BE2C (cell line): ENCODE measurements at regions not wholly inside any gene's neighbourhood (a gene's known extent, or its start where the extent isn't known, plus 50 kb on each side); places are given as distances from the start of the nearest gene placed in this dataset.

Source experiments
- DNase-seq: peaks from one replicate; pipeline ENCODE4 v3.0.0-alpha.2; 2020
- H3K27me3 ChIP-seq: fragments of 250-450 bp; sonication (Bioruptor Pico); 2 replicates; pipeline ENCODE4 v1.5.1; 2020; ENCODE audit warnings: mild to moderate bottlenecking
- H3K36me3 ChIP-seq: fragments of 250-450 bp; sonication (Bioruptor Pico); 2 replicates; pipeline ENCODE4 v1.5.1; 2020; ENCODE audit warnings: mild to moderate bottlenecking
- H3K4me1 ChIP-seq: fragments of 250-450 bp; sonication (Bioruptor Pico); 2 replicates; pipeline ENCODE4 v1.5.1; 2020
- H3K4me3 ChIP-seq: 2 replicates; pipeline ENCODE4 v1.5.1; 2011; ENCODE audit warnings: low read depth, low read length
- H3K9me3 ChIP-seq: fragments of 250-450 bp; sonication (Bioruptor Pico); 2 replicates; pipeline ENCODE4 v1.5.1; 2020
- TF ChIP-seq, protein P1 (sequence below): IDR thresholded peaks from 2 replicates; pipeline ENCODE4 v1.5.1; 2012; ENCODE audit warnings: mild to moderate bottlenecking, low read depth, low read length

- TF ChIP-seq, protein P1, sequence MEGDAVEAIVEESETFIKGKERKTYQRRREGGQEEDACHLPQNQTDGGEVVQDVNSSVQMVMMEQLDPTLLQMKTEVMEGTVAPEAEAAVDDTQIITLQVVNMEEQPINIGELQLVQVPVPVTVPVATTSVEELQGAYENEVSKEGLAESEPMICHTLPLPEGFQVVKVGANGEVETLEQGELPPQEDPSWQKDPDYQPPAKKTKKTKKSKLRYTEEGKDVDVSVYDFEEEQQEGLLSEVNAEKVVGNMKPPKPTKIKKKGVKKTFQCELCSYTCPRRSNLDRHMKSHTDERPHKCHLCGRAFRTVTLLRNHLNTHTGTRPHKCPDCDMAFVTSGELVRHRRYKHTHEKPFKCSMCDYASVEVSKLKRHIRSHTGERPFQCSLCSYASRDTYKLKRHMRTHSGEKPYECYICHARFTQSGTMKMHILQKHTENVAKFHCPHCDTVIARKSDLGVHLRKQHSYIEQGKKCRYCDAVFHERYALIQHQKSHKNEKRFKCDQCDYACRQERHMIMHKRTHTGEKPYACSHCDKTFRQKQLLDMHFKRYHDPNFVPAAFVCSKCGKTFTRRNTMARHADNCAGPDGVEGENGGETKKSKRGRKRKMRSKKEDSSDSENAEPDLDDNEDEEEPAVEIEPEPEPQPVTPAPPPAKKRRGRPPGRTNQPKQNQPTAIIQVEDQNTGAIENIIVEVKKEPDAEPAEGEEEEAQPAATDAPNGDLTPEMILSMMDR = no peak
- Histone ChIP-seq H3K36me3 (no peaks in the 10 kb centered on the region; the same call in 1 of the 2 replicates), H3K27me3 (peaks cover 3% of the 10 kb centered on the region), H3K9me3 (no peaks in the 10 kb centered on the region), H3K4me1 (no peaks in the 10 kb centered on the region), H3K4me3 (no peak overlapping the region)
- DNase-seq = no peak
Observed at GRCh38 chr7:86972072-86972471, 87.4 kb downstream of the ELAPOR2 start.

GRCh38 chr7:86970986-86971385 lies 88.5 kb downstream of the ELAPOR2 start:
- Histone ChIP-seq H3K4me3 (no peak overlapping the region), H3K4me1 (no peaks in the 10 kb centered on the region), H3K27me3 (no peaks in the 10 kb centered on the region; the same call in 1 of the 2 replicates), H3K9me3 (no peaks in the 10 kb centered on the region), H3K36me3 (no peaks in the 10 kb centered on the region; the same call in 1 of the 2 replicates)
- TF ChIP-seq, protein P1 = no peak
- DNase-seq = no peak

DNA sequence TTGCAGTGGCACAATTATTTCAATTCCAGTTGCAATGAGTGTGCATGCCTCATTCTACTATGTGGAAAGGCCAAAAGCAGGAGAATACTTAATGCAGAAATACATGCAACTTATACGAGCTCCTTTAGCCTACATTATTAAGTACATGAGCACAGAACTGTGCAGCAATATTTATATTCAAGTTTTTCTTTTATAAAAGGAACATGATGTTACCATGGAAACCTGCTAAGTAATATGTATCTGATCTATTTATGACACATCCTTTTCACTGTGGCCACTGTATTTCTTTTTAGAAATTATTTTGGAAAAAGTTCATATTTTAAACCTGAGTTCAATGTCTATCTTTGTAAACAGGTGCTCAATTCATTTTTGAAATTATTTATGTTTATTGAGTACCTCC lies 88.9 kb downstream of the ELAPOR2 start:
- Histone ChIP-seq H3K4me1 (no peaks in the 10 kb centered on the region), H3K36me3 (no peaks in the 10 kb centered on the region; the same call in 1 of the 2 replicates), H3K9me3 (no peaks in the 10 kb centered on the region), H3K27me3 (no peaks in the 10 kb centered on the region; the same call in 1 of the 2 replicates), H3K4me3 (no peak overlapping the region)
- no peak for DNase-seq
- TF ChIP-seq, protein P1 = no peak

- Histone ChIP-seq H3K36me3 (no peaks in the 10 kb centered on the region; the same call in 1 of the 2 replicates), H3K4me1 (no peaks in the 10 kb centered on the region), H3K27me3 (no peaks in the 10 kb centered on the region; the same call in 1 of the 2 replicates), H3K4me3 (no peak overlapping the region), H3K9me3 (no peaks in the 10 kb centered on the region)
- TF ChIP-seq, protein P1 = no peak
- no peak for DNase-seq
Observed at GRCh38 chr7:86969865-86970264, 89.6 kb downstream of the ELAPOR2 start.

GRCh38 chr7:86968618-86969017 lies 90.8 kb downstream of the ELAPOR2 start:
- Histone ChIP-seq H3K9me3 (no peaks in the 10 kb centered on the region), H3K36me3 (no peaks in the 10 kb centered on the region; the same call in 1 of the 2 replicates), H3K27me3 (no peaks in the 10 kb centered on the region; the same call in 1 of the 2 replicates), H3K4me3 (no peak overlapping the region), H3K4me1 (no peaks in the 10 kb centered on the region)
- TF ChIP-seq, protein P1 = no peak
- no peak for DNase-seq

DNA sequence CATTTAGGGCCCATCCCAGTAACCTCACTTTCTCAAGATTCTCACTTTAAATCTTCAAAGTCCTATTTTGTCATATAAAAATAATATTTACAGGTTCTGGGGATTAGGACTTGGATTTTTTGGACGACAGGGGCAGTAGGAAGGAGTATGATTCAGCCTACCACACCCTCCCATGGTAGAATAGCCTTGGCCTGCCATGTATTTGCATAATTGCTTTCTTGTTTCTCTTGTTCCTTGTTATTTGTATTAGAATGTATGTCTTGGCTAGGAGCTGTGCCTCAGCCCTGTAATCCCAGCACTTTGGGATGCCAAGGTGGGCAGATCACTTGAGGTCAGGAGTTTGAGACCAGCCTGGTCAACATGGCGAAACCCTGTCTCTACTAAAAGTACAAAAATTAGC lies 92.5 kb downstream of the ELAPOR2 start:
- H3K4me3 ChIP-seq = no peak overlapping the region
- H3K4me1 ChIP-seq = no peaks in the 10 kb centered on the region
- H3K36me3 ChIP-seq = no peaks in the 10 kb centered on the region; the same call in 1 of the 2 replicates
- H3K27me3 ChIP-seq = no peaks in the 10 kb centered on the region; the same call in 1 of the 2 replicates
- TF ChIP-seq, protein P1 = no peak
- no peak for DNase-seq
- no peaks in the 10 kb centered on the region for H3K9me3 ChIP-seq
